NCI-H2029 (cell line): ENCODE measurements at regions not wholly inside any gene's neighbourhood (a gene's known extent, or its start where the extent isn't known, plus 50 kb on each side); places are given as distances from the start of the nearest gene placed in this dataset.

Experiments used
- DNase-seq: peaks from one replicate; lab custom pipeline; 2025; lab: John Stamatoyannopoulos, UW

- DNase-seq, result no peak
Measured at GRCh38 chr3:15952543-15953175, 154.9 kb upstream of the ANKRD28 start.

GRCh38 chr3:15953841-15954240 lies 156.1 kb upstream of the ANKRD28 start:
- DNase-seq, result no peak

GRCh38 chr3:15955968-15956367 lies 158.2 kb upstream of the ANKRD28 start:
- DNase-seq, result no peak

GRCh38 chr3:15958692-15959433 lies 161.1 kb upstream of the ANKRD28 start:
- no peak for DNase-seq

GRCh38 chr3:15959434-15959811 lies 161.6 kb upstream of the ANKRD28 start:
- no peak for DNase-seq

- no peak for DNase-seq
Measured at GRCh38 chr3:15964605-15965442, 167.0 kb upstream of the ANKRD28 start.

- DNase-seq, result no peak
Measured at GRCh38 chr3:15967577-15967976, 169.8 kb upstream of the ANKRD28 start.

- no peak for DNase-seq
Measured at GRCh38 chr3:15969874-15970640, 172.3 kb upstream of the ANKRD28 start.

GRCh38 chr3:15973414-15973813 lies 175.6 kb upstream of the ANKRD28 start:
- no peak for DNase-seq

GRCh38 chr3:15973940-15974339 lies 176.2 kb upstream of the ANKRD28 start:
- DNase-seq, result no peak

- no peak for DNase-seq
Measured at GRCh38 chr3:15974647-15975046, 176.9 kb upstream of the ANKRD28 start.

- DNase-seq, result no peak
Measured at GRCh38 chr3:15976524-15976923, 178.7 kb upstream of the ANKRD28 start.

GRCh38 chr3:15977090-15977489 lies 179.3 kb upstream of the ANKRD28 start:
- no peak for DNase-seq

- DNase-seq, result no peak
Measured at GRCh38 chr3:15977598-15978232, 179.9 kb upstream of the ANKRD28 start.

- no peak for DNase-seq
Measured at GRCh38 chr3:15978801-15979200, 181.0 kb upstream of the ANKRD28 start.

- peak; percentile 36 for DNase-seq
Measured at GRCh38 chr3:15979495-15979894, 181.7 kb upstream of the ANKRD28 start.

GRCh38 chr3:15979900-15980299 lies 182.1 kb upstream of the ANKRD28 start:
- no peak for DNase-seq

- DNase-seq, result no peak
Measured at GRCh38 chr3:15982243-15982642, 184.5 kb upstream of the ANKRD28 start.

- no peak for DNase-seq
Measured at GRCh38 chr3:15982667-15983196, 185.0 kb upstream of the ANKRD28 start.

GRCh38 chr3:15983232-15983631 lies 185.5 kb upstream of the ANKRD28 start:
- DNase-seq, result no peak

- DNase-seq, result no peak
Measured at GRCh38 chr3:15983693-15984092, 185.9 kb upstream of the ANKRD28 start.
